Thoracic aorta (tissue), 2 donors: ENCODE measurements at regions not wholly inside any gene's neighbourhood (a gene's known extent, or its start where the extent isn't known, plus 50 kb on each side); places are given as distances from the start of the nearest gene placed in this dataset.

Experiments used
- ATAC-seq: fragments of 150-250 bp; one replicate; pipeline ENCODE4 v1.8.0; 2017; ENCODE audit warnings: low read depth; ENCODE audit not compliant: insufficient number of reproducible peaks, low FRiP score
- DNase-seq: peaks from one replicate; pipeline ENCODE4 v3.0.0-alpha.2; 2020; ENCODE audit warnings: low spot score
- H3K27ac ChIP-seq, 2 donors: fragments of 200-600 bp; sonication (generic); 1 replicate in 1 of 2; 2 replicates in 1 of 2; pipeline ENCODE4 v1.5.1; 2016; ENCODE audit warnings: mild to moderate bottlenecking in 2 of 2, moderate library complexity in 2 of 2
- H3K27me3 ChIP-seq: fragments of 200-600 bp; sonication (generic); replicated peaks from 2 replicates; pipeline ENCODE4 v1.6.0; 2016; ENCODE audit warnings: mild to moderate bottlenecking; ENCODE audit not compliant: insufficient read depth
- H3K36me3 ChIP-seq: fragments of 200-600 bp; sonication (generic); one replicate; pipeline ENCODE4 v1.5.1; 2016
- H3K4me1 ChIP-seq, 2 donors: fragments of 200-600 bp; sonication (generic); 1 replicate in 1 of 2; 2 replicates in 1 of 2; pipeline versions ENCODE4 v1.5.1 to v1.6.0; 2016; ENCODE audit warnings: low read depth in 2 of 2, mild to moderate bottlenecking in 1 of 2; ENCODE audit not compliant: control insufficient read depth in 1 of 2
- H3K4me3 ChIP-seq: fragments of 200-600 bp; sonication (generic); 2 replicates; pipeline ENCODE4 v1.5.1; 2016; ENCODE audit warnings: mild to moderate bottlenecking
- H3K9me3 ChIP-seq: fragments of 200-600 bp; sonication (generic); 2 replicates; pipeline ENCODE4 v1.5.1; 2016
- CTCF ChIP-seq: fragments of 200-600 bp; sonication (generic); IDR thresholded peaks from one replicate; pipeline ENCODE4 v1.5.1; 2019; ENCODE audit warnings: antibody characterized with exemption

GRCh38 chr6:9085709-9086070 lies 650.3 kb upstream of the SLC35B3 start:
- ATAC-seq (no peak), DNase-seq (no peak)
- no peak for TF ChIP-seq CTCF
- Histone ChIP-seq H3K27ac (no peak overlapping the region), H3K4me1 (no peaks in the 10 kb centered on the region), H3K4me3 (no peak overlapping the region), H3K36me3 (no peaks in the 10 kb centered on the region), H3K27me3 (no peaks in the 10 kb centered on the region), H3K9me3 (no peaks in the 10 kb centered on the region)

- DNase-seq (no peak), ATAC-seq (no peak)
- no peak for TF ChIP-seq CTCF
- Histone ChIP-seq H3K4me1 (no peaks in the 10 kb centered on the region), H3K9me3 (no peaks in the 10 kb centered on the region), H3K27me3 (no peaks in the 10 kb centered on the region), H3K4me3 (no peak overlapping the region), H3K36me3 (no peaks in the 10 kb centered on the region), H3K27ac (no peak overlapping the region)
These were observed 649.8 kb upstream of the SLC35B3 start for GRCh38 chr6:9085054-9085708.

- TF ChIP-seq CTCF: no peak
- Histone ChIP-seq H3K27me3 (no peaks in the 10 kb centered on the region), H3K27ac (no peak overlapping the region), H3K9me3 (no peaks in the 10 kb centered on the region), H3K36me3 (no peaks in the 10 kb centered on the region), H3K4me3 (no peak overlapping the region), H3K4me1 (no peaks in the 10 kb centered on the region)
- no peak for DNase-seq
- no peak for ATAC-seq
These were observed 647.8 kb upstream of the SLC35B3 start for GRCh38 chr6:9083108-9083507.

GRCh38 chr6:9066726-9067125 lies 631.4 kb upstream of the SLC35B3 start:
- DNase-seq (no peak), ATAC-seq (no peak)
- no peaks in the 10 kb centered on the region for H3K27me3 ChIP-seq
- H3K4me3 ChIP-seq: no peak overlapping the region
- no peaks in the 10 kb centered on the region for H3K36me3 ChIP-seq
- TF ChIP-seq CTCF: no peak
- no peaks in the 10 kb centered on the region for H3K4me1 ChIP-seq
- no peaks in the 10 kb centered on the region for H3K9me3 ChIP-seq
- no peak overlapping the region for H3K27ac ChIP-seq

- no peak for TF ChIP-seq CTCF
- Histone ChIP-seq H3K4me3 (no peak overlapping the region), H3K36me3 (no peaks in the 10 kb centered on the region), H3K9me3 (no peaks in the 10 kb centered on the region), H3K4me1 (no peaks in the 10 kb centered on the region), H3K27ac (no peak overlapping the region), H3K27me3 (no peaks in the 10 kb centered on the region)
- ATAC-seq (no peak), DNase-seq (no peak)
These were observed 628.8 kb upstream of the SLC35B3 start for GRCh38 chr6:9064156-9064555.
